Lung (tissue), 11 donors: ENCODE measurements at regions not wholly inside any gene's neighbourhood (a gene's known extent, or its start where the extent isn't known, plus 50 kb on each side); places are given as distances from the start of the nearest gene placed in this dataset.
A peak's percentile ranks its signal among the peaks of the same experiment; 100 is the strongest.

ENCODE experiments used
- ATAC-seq: fragments of 200-7000 bp; cut with Tn5 transposase; one replicate; pipeline ENCODE4 v1.9.1; 2020; ENCODE audit warnings: moderate number of reproducible peaks; ENCODE audit not compliant: insufficient read depth, low FRiP score
- DNase-seq, 3 donors: peaks; one replicate each; pipeline ENCODE4 v3.0.0-alpha.2; 2013 to 2017
- H3K27ac ChIP-seq, 2 donors: one replicate each; pipeline ENCODE4 v1.5.1; 2013; ENCODE audit warnings: mild to moderate bottlenecking in 2 of 2, moderate library complexity in 2 of 2, control low read depth in 1 of 2, inconsistent platforms in 1 of 2, low read depth in 1 of 2, low read length in 1 of 2
- H3K27me3 ChIP-seq, 3 donors: one replicate each; pipeline ENCODE4 v1.5.1; 2013; ENCODE audit warnings: low read length in 2 of 3; ENCODE audit not compliant: control insufficient read depth in 3 of 3, insufficient read depth in 3 of 3
- H3K36me3 ChIP-seq, 4 donors: one replicate each; pipeline ENCODE4 v1.5.1; 2013; ENCODE audit warnings: low read length in 4 of 4, mild to moderate bottlenecking in 1 of 4, moderate library complexity in 1 of 4; ENCODE audit not compliant: control insufficient read depth in 4 of 4, insufficient read depth in 4 of 4
- H3K4me1 ChIP-seq, 5 donors: one replicate each; pipeline ENCODE4 v1.5.1; 2013; ENCODE audit warnings: low read length in 5 of 5, mild to moderate bottlenecking in 2 of 5, moderate library complexity in 1 of 5; ENCODE audit not compliant: control insufficient read depth in 5 of 5, insufficient read depth in 5 of 5
- H3K4me3 ChIP-seq: one replicate; pipeline ENCODE4 v1.5.1; 2013; ENCODE audit warnings: mild to moderate bottlenecking, control low read depth, moderate library complexity
- H3K9ac ChIP-seq, 2 donors: one replicate each; pipeline ENCODE4 v1.5.1; 2013; ENCODE audit warnings: low read length in 2 of 2, control low read depth in 1 of 2; ENCODE audit not compliant: insufficient read depth in 1 of 2
- H3K9me3 ChIP-seq, 4 donors: one replicate each; pipeline ENCODE4 v1.5.1; 2013; ENCODE audit warnings: low read length in 3 of 4, mild to moderate bottlenecking in 1 of 4, moderate library complexity in 1 of 4; ENCODE audit not compliant: control insufficient read depth in 4 of 4, insufficient read depth in 3 of 4
- CTCF ChIP-seq: IDR thresholded peaks from 2 replicates; pipeline ENCODE4 v1.5.1; 2012; ENCODE audit warnings: mild to moderate bottlenecking; ENCODE audit errors: control extremely low read depth, extremely low read depth
- WGBS, 2 donors: extraction: QIAGEN DNeasy Blood & Tissue Kit; methylation state at CpG; one replicate each; pipeline ENCODE4 v1.1.7; 2013; 5-methylcytosine and 5-hydroxymethylcytosine counted together
- donor health status: control.
- donor health status: control.
- donor health status: Bipolar disorder and iron deficiency.
- donor health status: healthy.
- donor health status: DM: yes; HTN: yes; CAD: no.

GRCh38 chr4:20333141-20333715 lies 81.5 kb downstream of the SLIT2 start:
- no peaks in the 10 kb centered on the region for H3K9me3 ChIP-seq
- peaks cover 0 to 14% (median 0%) of the 10 kb centered on the region in 5 donors for H3K4me1 ChIP-seq
- DNase-seq (peak in 2 of 3 donors; percentile 62 to 65), ATAC-seq (no peak)
- no peak overlapping the region for H3K4me3 ChIP-seq
- H3K27ac ChIP-seq: no peak overlapping the region
- no peak overlapping the region for H3K9ac ChIP-seq
- H3K36me3 ChIP-seq: peaks cover 0 to 2% (median 0%) of the 10 kb centered on the region in 4 donors
- H3K27me3 ChIP-seq: no peaks in the 10 kb centered on the region
- 73 to 80% methylated on average over 3 of the region's 3 CpGs for WGBS, 2 donors
- TF ChIP-seq CTCF: no peak

- TF ChIP-seq CTCF: no peak
- Histone ChIP-seq H3K36me3 (peaks cover 0 to 2% (median 0%) of the 10 kb centered on the region in 4 donors), H3K9ac (no peak overlapping the region), H3K4me3 (no peak overlapping the region), H3K27ac (no peak overlapping the region), H3K4me1 (peaks cover 0 to 14% (median 1%) of the 10 kb centered on the region in 5 donors), H3K27me3 (no peaks in the 10 kb centered on the region), H3K9me3 (no peaks in the 10 kb centered on the region)
- ATAC-seq (no peak), DNase-seq (no peak)
- WGBS, 2 donors: 56 to 64% methylated on average over 1 of the region's 1 CpG
Observed at GRCh38 chr4:20337261-20337664, 85.6 kb downstream of the SLIT2 start.

GRCh38 chr4:20338841-20339240 lies 87.1 kb downstream of the SLIT2 start:
- no peak for ATAC-seq
- DNase-seq: no peak
- peaks cover 0 to 5% (median 1%) of the 10 kb centered on the region in 5 donors for H3K4me1 ChIP-seq
- H3K9me3 ChIP-seq: no peaks in the 10 kb centered on the region
- no peak overlapping the region for H3K27ac ChIP-seq
- H3K4me3 ChIP-seq: no peak overlapping the region
- no peaks in the 10 kb centered on the region for H3K27me3 ChIP-seq
- 92% methylated on average over 2 of the region's 2 CpGs for WGBS, 2 donors
- no peak overlapping the region for H3K9ac ChIP-seq
- TF ChIP-seq CTCF: no peak
- H3K36me3 ChIP-seq: peaks cover 0 to 2% (median 0%) of the 10 kb centered on the region in 4 donors
